K562 (cell line): ENCODE measurements at regions not wholly inside any gene's neighbourhood (a gene's known extent, or its start where the extent isn't known, plus 50 kb on each side); places are given as distances from the start of the nearest gene placed in this dataset.

ENCODE experiments used
- BRCA1 ChIP-seq, 2 experiments: fragments of 450-650 bp in 1 of 2; sonication (generic) in 1 of 2; formaldehyde crosslinking in 1 of 2; IDR thresholded peaks; 2 replicates each; pipeline versions ENCODE4 v1.5.0 to v1.6.1; 2017 to 2020; ENCODE audit warnings: mild to moderate bottlenecking in 1 of 2, missing genetic modification reagents in 1 of 2
- C11orf30 ChIP-seq: fragments of 450-650 bp; IDR thresholded peaks from 2 replicates; pipeline ENCODE4 v1.6.1; 2016; ENCODE audit warnings: low read depth, mild to moderate bottlenecking
- CSDE1 ChIP-seq, 2 experiments: fragments of 450-650 bp; IDR thresholded peaks; 2 replicates each; pipeline ENCODE4 v1.6.1; 2016; ENCODE audit warnings: mild to moderate bottlenecking in 1 of 2
- DACH1 ChIP-seq: fragments of 450-650 bp; IDR thresholded peaks from 2 replicates; pipeline ENCODE4 v1.6.1; 2018; ENCODE audit not compliant: partially characterized antibody
- DIDO1 ChIP-seq: fragments of 450-650 bp; IDR thresholded peaks from 2 replicates; pipeline ENCODE4 v1.6.1; 2016; ENCODE audit warnings: low read depth, missing biosample characterization, missing genetic modification characterization
- DLX4 ChIP-seq: fragments of 250-450 bp; sonication (Bioruptor Pico); IDR thresholded peaks from 2 replicates; pipeline ENCODE4 v1.6.1; 2021; ENCODE audit warnings: mild to moderate bottlenecking
- FOXP1 ChIP-seq: sonication (generic); formaldehyde crosslinking; IDR thresholded peaks from 2 replicates; pipeline ENCODE4 v1.8.0; 2022; ENCODE audit warnings: mild to moderate bottlenecking, missing genetic modification reagents
- HMBOX1 ChIP-seq: sonication (generic); IDR thresholded peaks from 2 replicates; pipeline ENCODE4 v1.6.1; 2016
- HMGXB4 ChIP-seq: sonication (generic); formaldehyde crosslinking; IDR thresholded peaks from 2 replicates; pipeline ENCODE4 v1.8.1; 2023; ENCODE audit warnings: mild to moderate bottlenecking, missing genetic modification reagents
- KDM1A ChIP-seq, 2 experiments: fragments of 450-650 bp; IDR thresholded peaks; 2 replicates each; pipeline ENCODE4 v1.6.1; 2016; ENCODE audit warnings: mild to moderate bottlenecking in 2 of 2
- MLLT1 ChIP-seq, 2 experiments: fragments of 450-650 bp; IDR thresholded peaks; 2 replicates each; pipeline ENCODE4 v1.6.1; 2016
- MNT ChIP-seq, 2 experiments: fragments of 450-650 bp; conservative IDR thresholded peaks; 2 replicates each; pipeline ENCODE4 v1.6.1; 2017; ENCODE audit warnings: mild to moderate bottlenecking in 2 of 2, moderate library complexity in 2 of 2
- NR2F6 ChIP-seq: fragments of 450-650 bp; formaldehyde crosslinking; IDR thresholded peaks from 2 replicates; pipeline ENCODE4 v1.4.0; 2020; ENCODE audit warnings: mild to moderate bottlenecking
- NR4A1 ChIP-seq, 2 experiments: fragments of 250-450 bp in 1 of 2; fragments of 450-650 bp in 1 of 2; sonication (Bioruptor Pico) in 1 of 2; IDR thresholded peaks; 2 replicates each; pipeline versions ENCODE4 v1.4.0 to v1.6.1; 2016 to 2020; ENCODE audit warnings: mild to moderate bottlenecking in 2 of 2, missing compliant biosample characterization in 1 of 2, missing genetic modification characterization in 1 of 2, moderate library complexity in 1 of 2
- PPARD ChIP-seq: fragments of 250-450 bp; sonication (Bioruptor Pico); IDR thresholded peaks from 2 replicates; pipeline ENCODE4 v1.8.0; 2022; ENCODE audit warnings: inconsistent platforms, mild to moderate bottlenecking, moderate library complexity
- RAD21 ChIP-seq, 2 experiments: fragments of 250-450 bp in 1 of 2; fragments of 450-650 bp in 1 of 2; sonication (Bioruptor Pico) in 1 of 2; formaldehyde crosslinking in 1 of 2; IDR thresholded peaks in 1 of 2; conservative IDR thresholded peaks in 1 of 2; 2 replicates each; pipeline versions ENCODE4 v1.4.0 to v1.8.0; 2020 to 2022; ENCODE audit warnings: mild to moderate bottlenecking in 2 of 2, moderate library complexity in 1 of 2
- RFX7 ChIP-seq: fragments of 250-450 bp; sonication (Bioruptor Pico); IDR thresholded peaks from 2 replicates; pipeline ENCODE4 v1.5.1; 2021; ENCODE audit warnings: mild to moderate bottlenecking
- RNF2 ChIP-seq: sonication (generic); IDR thresholded peaks from 2 replicates; pipeline ENCODE4 v1.6.1; 2016
- TCF15 ChIP-seq: fragments of 250-450 bp; sonication (Bioruptor Pico); IDR thresholded peaks from 2 replicates; pipeline ENCODE4 v1.8.0; 2022; ENCODE audit warnings: moderate library complexity, mild to moderate bottlenecking, inconsistent platforms
- TCF3 ChIP-seq: sonication (generic); formaldehyde crosslinking; IDR thresholded peaks from 2 replicates; pipeline ENCODE4 v1.4.0; 2020; ENCODE audit warnings: mild to moderate bottlenecking, missing genetic modification reagents
- TEAD2 ChIP-seq: fragments of 450-650 bp; IDR thresholded peaks from 2 replicates; pipeline ENCODE4 v1.6.1; 2016; ENCODE audit warnings: missing genetic modification characterization, control low read depth, missing compliant biosample characterization
- ZZZ3 ChIP-seq: fragments of 450-650 bp; IDR thresholded peaks from 2 replicates; pipeline ENCODE4 v1.6.1; 2016; ENCODE audit warnings: antibody characterized with exemption, mild to moderate bottlenecking, moderate library complexity

GRCh38 chr6:15915508-15916178 is 213.2 kb upstream of the MYLIP start (continued):
- TF ChIP-seq MNT (conservative IDR thresholded peaks at IDR 0.05): peak in 1 of 2 experiments; percentile 61; a peak in 1 of 4 replicates
- no peak for TF ChIP-seq ZZZ3
- peak; percentile 93 for TF ChIP-seq TCF3
- no peak for TF ChIP-seq PPARD
- TF ChIP-seq MLLT1 (IDR thresholded peaks at IDR 0.05): peak in 1 of 2 experiments; percentile 55; a peak in 2 of 4 replicates
- TF ChIP-seq DACH1: peak; percentile 54
- no peak for TF ChIP-seq NR4A1 (CRISPR knock-in tag; IDR thresholded peaks at IDR 0.05)
- peak; percentile 83 for TF ChIP-seq NR4A1 (tag; IDR thresholded peaks at IDR 0.05)
- peak; percentile 29 to 47; a peak in 2 of 4 replicates for TF ChIP-seq RAD21 (CRISPR knock-in tag; conservative IDR thresholded peaks at IDR 0.05 in 1 of 2, IDR thresholded peaks at IDR 0.05 in 1 of 2)
- TF ChIP-seq CSDE1 (IDR thresholded peaks at IDR 0.05): no peak
- TF ChIP-seq KDM1A (IDR thresholded peaks at IDR 0.05): peak; percentile 92 to 95
- peak; percentile 75; the same call in 1 of the 2 replicates for TF ChIP-seq RNF2
- TF ChIP-seq RFX7 (CRISPR knock-in tag): no peak
- TF ChIP-seq DLX4 (CRISPR knock-in tag): no peak
- TF ChIP-seq TCF15 (CRISPR knock-in tag): no peak
- no peak for TF ChIP-seq TEAD2
- TF ChIP-seq FOXP1 (CRISPR knock-in tag): no peak
- TF ChIP-seq C11orf30: no peak
- TF ChIP-seq BRCA1 (IDR thresholded peaks at IDR 0.05): no peak
- TF ChIP-seq BRCA1 (CRISPR knock-in tag; IDR thresholded peaks at IDR 0.05): no peak
- TF ChIP-seq HMGXB4: no peak
- peak; percentile 95 for TF ChIP-seq HMBOX1
- no peak for TF ChIP-seq NR2F6
- TF ChIP-seq DIDO1 (tag): no peak
